SU-DHL-6 (cell line): ENCODE measurements at regions not wholly inside any gene's neighbourhood (a gene's known extent, or its start where the extent isn't known, plus 50 kb on each side); places are given as distances from the start of the nearest gene placed in this dataset.

Experiments used
- EZH2phosphoT487 ChIP-seq: fragments of 200-600 bp; sonication (generic), shearing (Covaris generic); conservative IDR thresholded peaks from 2 replicates; pipeline ENCODE4 v1.6.1; 2018; ENCODE audit warnings: mild to moderate bottlenecking, antibody characterized with exemption, low read length, moderate library complexity, mixed read lengths
- TF ChIP-seq, protein P1 (sequence below): fragments of 200-600 bp; sonication (generic); IDR thresholded peaks from one replicate; pipeline ENCODE4 v1.5.1; 2017; ENCODE audit warnings: antibody characterized with exemption, mild to moderate bottlenecking, low read length, moderate library complexity; ENCODE audit not compliant: insufficient read depth, poor library complexity, severe bottlenecking

DNA sequence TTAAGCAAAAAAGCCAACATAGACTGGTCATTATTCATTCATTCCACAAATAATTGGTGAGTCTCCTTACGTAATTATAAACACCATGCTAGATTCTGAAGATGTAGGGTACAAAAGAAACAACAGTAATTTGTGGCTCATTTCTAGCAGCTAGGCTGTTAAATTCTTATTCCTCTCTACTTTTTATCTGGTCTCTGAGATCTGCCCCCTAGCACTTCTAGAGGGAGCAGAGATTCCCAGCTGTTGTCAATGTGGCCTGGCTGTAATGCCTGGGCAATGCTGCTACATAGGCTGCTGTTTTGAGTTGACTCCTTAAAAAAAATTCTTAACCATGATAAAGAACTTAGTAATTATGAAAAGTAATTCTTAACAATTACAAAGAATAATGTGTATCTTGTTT is 434.9 kb upstream of the THRB start:
- TF ChIP-seq, protein P1, sequence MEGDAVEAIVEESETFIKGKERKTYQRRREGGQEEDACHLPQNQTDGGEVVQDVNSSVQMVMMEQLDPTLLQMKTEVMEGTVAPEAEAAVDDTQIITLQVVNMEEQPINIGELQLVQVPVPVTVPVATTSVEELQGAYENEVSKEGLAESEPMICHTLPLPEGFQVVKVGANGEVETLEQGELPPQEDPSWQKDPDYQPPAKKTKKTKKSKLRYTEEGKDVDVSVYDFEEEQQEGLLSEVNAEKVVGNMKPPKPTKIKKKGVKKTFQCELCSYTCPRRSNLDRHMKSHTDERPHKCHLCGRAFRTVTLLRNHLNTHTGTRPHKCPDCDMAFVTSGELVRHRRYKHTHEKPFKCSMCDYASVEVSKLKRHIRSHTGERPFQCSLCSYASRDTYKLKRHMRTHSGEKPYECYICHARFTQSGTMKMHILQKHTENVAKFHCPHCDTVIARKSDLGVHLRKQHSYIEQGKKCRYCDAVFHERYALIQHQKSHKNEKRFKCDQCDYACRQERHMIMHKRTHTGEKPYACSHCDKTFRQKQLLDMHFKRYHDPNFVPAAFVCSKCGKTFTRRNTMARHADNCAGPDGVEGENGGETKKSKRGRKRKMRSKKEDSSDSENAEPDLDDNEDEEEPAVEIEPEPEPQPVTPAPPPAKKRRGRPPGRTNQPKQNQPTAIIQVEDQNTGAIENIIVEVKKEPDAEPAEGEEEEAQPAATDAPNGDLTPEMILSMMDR = no peak
- no peak for TF ChIP-seq EZH2phosphoT487
